ENCODE measurements at regions not wholly inside any gene's neighbourhood (a gene's known extent, or its start where the extent isn't known, plus 50 kb on each side); places are given as distances from the start of the nearest gene placed in this dataset.

GRCh38 chrX:82658492-82658891, 849.6 kb upstream of the POU3F4 start:
- Histone ChIP-seq H3K27me3 (ENCODE audit: insufficient read depth, low read depth, severe bottlenecking) (peaks cover 10% of the 10 kb centered on the region), H3K36me3 (no peaks in the 10 kb centered on the region), H3K27ac (no peak overlapping the region), H3K9me3 (ENCODE audit: severe bottlenecking) (no peaks in the 10 kb centered on the region), H3K4me3 (ENCODE audit: low read depth, low read length) (no peak overlapping the region)
- no peak for DNase-seq
- no peak for TF ChIP-seq CTCF (IDR thresholded peaks at IDR 0.05; ENCODE audit: low read depth, low read length)

DNA sequence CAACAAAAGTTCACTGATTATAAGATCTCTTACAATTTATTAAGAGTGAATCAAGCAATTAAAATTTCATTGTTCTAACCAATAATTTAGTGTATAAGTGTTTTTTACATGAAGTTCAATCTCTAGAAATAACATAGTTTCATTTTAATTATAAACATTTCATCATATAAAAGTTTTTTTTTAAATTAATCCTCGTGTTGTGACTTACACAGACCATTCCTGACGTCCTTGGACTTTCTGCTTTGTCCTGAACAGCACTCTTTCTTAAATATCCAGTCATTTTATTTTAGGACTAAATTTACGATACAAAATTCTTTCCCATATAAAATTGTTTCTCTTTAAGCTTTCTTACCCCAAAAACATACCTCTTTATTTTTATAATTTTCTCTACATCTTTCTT, 841.7 kb upstream of the POU3F4 start:
- TF ChIP-seq CTCF (IDR thresholded peaks at IDR 0.05; ENCODE audit: low read depth, low read length), result no peak
- H3K9me3 ChIP-seq (ENCODE audit: severe bottlenecking), result no peaks in the 10 kb centered on the region
- no peaks in the 10 kb centered on the region for H3K36me3 ChIP-seq
- no peak overlapping the region for H3K4me3 ChIP-seq (ENCODE audit: low read depth, low read length)
- peaks cover 5% of the 10 kb centered on the region for H3K27me3 ChIP-seq (ENCODE audit: insufficient read depth, low read depth, severe bottlenecking)
- H3K27ac ChIP-seq, result no peak overlapping the region
- no peak for DNase-seq

DNA sequence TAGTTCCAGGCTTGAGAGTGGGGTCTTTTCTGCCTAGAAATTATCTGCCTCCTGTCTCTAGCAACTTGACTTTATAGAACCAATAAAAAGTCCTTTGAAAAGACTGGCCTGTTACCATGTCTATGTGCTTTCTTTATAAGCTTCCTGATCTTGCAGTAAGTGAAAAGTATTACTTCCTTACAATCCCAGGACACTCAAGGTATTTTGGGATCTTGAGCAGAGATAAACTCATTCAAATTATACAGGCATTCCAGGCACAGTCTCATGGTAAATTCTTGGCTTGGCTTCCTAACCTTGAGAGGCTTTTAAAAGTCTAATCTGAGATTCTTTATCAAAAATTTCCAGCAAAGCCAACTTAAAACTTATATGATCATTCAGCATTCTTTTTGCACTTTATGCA, 833.0 kb upstream of the POU3F4 start:
- no peak overlapping the region for H3K27ac ChIP-seq

DNA sequence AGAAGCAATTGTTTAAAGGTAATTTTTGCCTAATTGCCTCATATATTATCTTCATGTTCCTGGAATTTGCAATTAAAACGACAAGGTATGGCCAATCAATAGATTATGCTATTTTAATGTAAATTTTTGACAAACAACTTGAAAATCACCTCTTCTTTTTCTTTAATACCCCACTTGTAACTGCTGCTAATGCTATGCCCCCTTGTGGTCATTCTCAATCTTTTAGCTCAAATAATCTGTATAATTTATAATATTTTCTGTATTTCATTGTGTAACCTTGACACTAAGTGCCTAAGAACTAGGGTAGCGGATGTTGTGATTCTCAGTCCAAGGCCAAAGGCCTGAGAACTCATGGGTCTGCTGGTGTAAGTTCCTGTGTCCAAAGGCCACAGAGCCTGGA, 831.7 kb upstream of the POU3F4 start:
- no peaks in the 10 kb centered on the region for H3K36me3 ChIP-seq
- H3K4me3 ChIP-seq (ENCODE audit: low read depth, low read length), result no peak overlapping the region
- no peaks in the 10 kb centered on the region for H3K9me3 ChIP-seq (ENCODE audit: severe bottlenecking)
- no peak overlapping the region for H3K27ac ChIP-seq
- no peak for TF ChIP-seq CTCF (IDR thresholded peaks at IDR 0.05; ENCODE audit: low read depth, low read length)
- no peak for DNase-seq
- H3K27me3 ChIP-seq (ENCODE audit: insufficient read depth, low read depth, severe bottlenecking), result peaks cover 3% of the 10 kb centered on the region

More for the DNA sequence above, 833.0 kb upstream of the POU3F4 start:
- Histone ChIP-seq H3K27me3 (ENCODE audit: insufficient read depth, low read depth, severe bottlenecking) (peaks cover 3% of the 10 kb centered on the region), H3K36me3 (no peaks in the 10 kb centered on the region), H3K9me3 (ENCODE audit: severe bottlenecking) (no peaks in the 10 kb centered on the region), H3K4me3 (ENCODE audit: low read depth, low read length) (no peak overlapping the region)
- DNase-seq, result no peak
- no peak for TF ChIP-seq CTCF (IDR thresholded peaks at IDR 0.05; ENCODE audit: low read depth, low read length)

DNA sequence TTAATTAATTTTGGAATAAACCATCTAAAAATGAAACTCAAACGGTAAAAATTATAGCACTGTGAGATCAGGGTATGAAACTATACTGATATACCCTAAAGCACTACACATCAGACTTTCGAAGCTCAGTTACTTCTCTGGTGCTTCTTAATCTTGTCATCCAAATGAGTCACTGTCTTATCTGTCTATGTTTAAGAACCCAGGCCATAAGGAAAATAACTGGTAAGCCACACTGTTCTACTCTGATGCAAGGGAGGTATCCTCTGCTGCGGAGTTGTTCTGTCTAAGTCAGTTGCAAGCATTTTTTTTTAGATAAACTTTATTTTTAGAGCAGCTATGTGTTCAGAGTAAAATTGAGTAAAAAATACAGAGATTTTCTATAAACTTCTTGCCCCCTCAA, 830.8 kb upstream of the POU3F4 start:
- no peak overlapping the region for H3K4me3 ChIP-seq (ENCODE audit: low read depth, low read length)
- no peaks in the 10 kb centered on the region for H3K9me3 ChIP-seq (ENCODE audit: severe bottlenecking)
- H3K27ac ChIP-seq, result no peak overlapping the region
- DNase-seq, result no peak
- peaks cover 3% of the 10 kb centered on the region for H3K27me3 ChIP-seq (ENCODE audit: insufficient read depth, low read depth, severe bottlenecking)
- no peaks in the 10 kb centered on the region for H3K36me3 ChIP-seq
- no peak for TF ChIP-seq CTCF (IDR thresholded peaks at IDR 0.05; ENCODE audit: low read depth, low read length)

DNA sequence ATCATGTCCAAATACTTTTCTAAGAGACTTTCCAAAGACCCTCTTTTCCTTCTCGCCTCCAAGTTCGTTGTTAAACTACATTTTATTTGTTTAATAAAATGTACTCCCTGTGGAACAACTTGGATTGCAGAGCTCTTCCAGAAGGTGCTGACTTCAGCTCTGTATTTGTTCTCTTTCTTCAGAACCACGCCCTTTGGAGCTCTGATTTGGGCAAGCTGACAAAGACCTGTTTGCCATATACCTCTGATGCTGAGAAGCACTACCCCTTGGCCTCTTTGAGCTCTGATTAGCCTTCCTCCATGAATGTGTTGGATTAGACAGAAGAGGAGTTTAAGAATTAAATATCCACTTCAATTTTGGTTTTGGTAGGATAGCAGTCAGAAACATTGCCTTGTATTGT, 815.1 kb upstream of the POU3F4 start:
- no peak overlapping the region for H3K4me3 ChIP-seq (ENCODE audit: low read depth, low read length)
- DNase-seq, result no peak
- H3K27ac ChIP-seq, result no peak overlapping the region
- no peak for TF ChIP-seq CTCF (IDR thresholded peaks at IDR 0.05; ENCODE audit: low read depth, low read length)
- no peaks in the 10 kb centered on the region for H3K9me3 ChIP-seq (ENCODE audit: severe bottlenecking)
- no peaks in the 10 kb centered on the region for H3K36me3 ChIP-seq
- peaks cover 20% of the 10 kb centered on the region for H3K27me3 ChIP-seq (ENCODE audit: insufficient read depth, low read depth, severe bottlenecking)
